ENCODE measurements at regions not wholly inside any gene's neighbourhood (a gene's known extent, or its start where the extent isn't known, plus 50 kb on each side); places are given as distances from the start of the nearest gene placed in this dataset.

- H3K27ac ChIP-seq (ENCODE audit: low read length) = no peak overlapping the region
- H3K4me1 ChIP-seq (ENCODE audit: control insufficient read depth, insufficient read depth, low read length) = no peaks in the 10 kb centered on the region
- 80% methylated on average over 1 of the region's 10 CpGs for WGBS (ENCODE audit: insufficient coverage, low lambda C conversion rate)
- H3K9me3 ChIP-seq (ENCODE audit: control insufficient read depth, low read depth, low read length) = no peaks in the 10 kb centered on the region
- no peaks in the 10 kb centered on the region for H3K36me3 ChIP-seq (ENCODE audit: control insufficient read depth, insufficient read depth, low read length)
- DNase-seq = peak; percentile 18 to 27
- no peaks in the 10 kb centered on the region for H3K27me3 ChIP-seq (ENCODE audit: control insufficient read depth, insufficient read depth, low read length)
- H3K4me3 ChIP-seq (ENCODE audit: low read length) = no peak overlapping the region
Measured at GRCh38 chr10:125213541-125214282, 53.3 kb upstream of the CTBP2 start.

GRCh38 chr10:125212150-125212809, 51.9 kb upstream of the CTBP2 start:
- no peak overlapping the region for H3K4me3 ChIP-seq (ENCODE audit: low read length)
- no peaks in the 10 kb centered on the region for H3K4me1 ChIP-seq (ENCODE audit: control insufficient read depth, insufficient read depth, low read length)
- no peak for DNase-seq
- no peaks in the 10 kb centered on the region for H3K9me3 ChIP-seq (ENCODE audit: control insufficient read depth, low read depth, low read length)
- H3K27ac ChIP-seq (ENCODE audit: low read length) = no peak overlapping the region
- WGBS (ENCODE audit: insufficient coverage, low lambda C conversion rate) = 93% methylated on average over 3 of the region's 6 CpGs
- no peaks in the 10 kb centered on the region for H3K27me3 ChIP-seq (ENCODE audit: control insufficient read depth, insufficient read depth, low read length)
- no peaks in the 10 kb centered on the region for H3K36me3 ChIP-seq (ENCODE audit: control insufficient read depth, insufficient read depth, low read length)

All from large intestine (tissue), 3 donors.